ENCODE measurements at regions not wholly inside any gene's neighbourhood (a gene's known extent, or its start where the extent isn't known, plus 50 kb on each side); places are given as distances from the start of the nearest gene placed in this dataset.

DNA sequence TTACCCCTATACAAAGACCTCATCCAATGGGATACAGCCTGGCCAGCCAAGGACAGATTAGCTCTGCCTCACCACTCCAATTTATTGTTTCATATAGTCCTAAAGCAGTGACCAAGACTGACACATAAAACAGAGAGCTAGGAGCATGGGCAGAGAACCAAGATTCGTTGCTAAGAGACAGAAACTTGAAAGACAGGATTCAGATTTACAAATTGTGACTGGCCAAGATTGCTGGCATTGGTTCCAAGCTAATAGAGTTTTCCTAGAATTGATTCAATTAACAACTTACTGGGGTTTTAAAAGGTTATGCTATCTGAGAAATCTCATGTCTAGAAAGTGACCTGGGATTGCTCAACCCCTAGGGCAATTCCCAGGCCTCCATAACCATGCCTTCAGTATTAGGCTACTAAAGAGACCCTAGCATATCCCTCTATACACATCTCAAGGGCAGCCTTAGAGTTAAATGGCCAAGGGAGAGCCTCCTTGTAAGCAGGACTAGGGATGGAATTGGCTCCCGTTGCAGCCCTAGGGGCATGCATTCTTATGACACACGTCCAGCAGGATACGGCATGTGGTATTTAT is 75.6 kb downstream of the ICOS start:
- TF ChIP-seq, protein P1, sequence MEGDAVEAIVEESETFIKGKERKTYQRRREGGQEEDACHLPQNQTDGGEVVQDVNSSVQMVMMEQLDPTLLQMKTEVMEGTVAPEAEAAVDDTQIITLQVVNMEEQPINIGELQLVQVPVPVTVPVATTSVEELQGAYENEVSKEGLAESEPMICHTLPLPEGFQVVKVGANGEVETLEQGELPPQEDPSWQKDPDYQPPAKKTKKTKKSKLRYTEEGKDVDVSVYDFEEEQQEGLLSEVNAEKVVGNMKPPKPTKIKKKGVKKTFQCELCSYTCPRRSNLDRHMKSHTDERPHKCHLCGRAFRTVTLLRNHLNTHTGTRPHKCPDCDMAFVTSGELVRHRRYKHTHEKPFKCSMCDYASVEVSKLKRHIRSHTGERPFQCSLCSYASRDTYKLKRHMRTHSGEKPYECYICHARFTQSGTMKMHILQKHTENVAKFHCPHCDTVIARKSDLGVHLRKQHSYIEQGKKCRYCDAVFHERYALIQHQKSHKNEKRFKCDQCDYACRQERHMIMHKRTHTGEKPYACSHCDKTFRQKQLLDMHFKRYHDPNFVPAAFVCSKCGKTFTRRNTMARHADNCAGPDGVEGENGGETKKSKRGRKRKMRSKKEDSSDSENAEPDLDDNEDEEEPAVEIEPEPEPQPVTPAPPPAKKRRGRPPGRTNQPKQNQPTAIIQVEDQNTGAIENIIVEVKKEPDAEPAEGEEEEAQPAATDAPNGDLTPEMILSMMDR (IDR thresholded peaks at IDR 0.05): no peak
- TF ChIP-seq POLR2AphosphoS5 (IDR thresholded peaks at IDR 0.05): peak in 1 of 3 donors; percentile 7

Measured in stomach (tissue), 4 donors.